ENCODE measurements at regions not wholly inside any gene's neighbourhood (a gene's known extent, or its start where the extent isn't known, plus 50 kb on each side); places are given as distances from the start of the nearest gene placed in this dataset.

GRCh38 chr18:54737986-54738385, 90.3 kb upstream of the RAB27B start:
- TF ChIP-seq CTCF (IDR thresholded peaks at IDR 0.05) (no peak), POLR2A (IDR thresholded peaks at IDR 0.05) (no peak)

Measured in testis (tissue), 2 donors.